Fibroblast of skin of abdomen (primary cell): ENCODE measurements at regions not wholly inside any gene's neighbourhood (a gene's known extent, or its start where the extent isn't known, plus 50 kb on each side); places are given as distances from the start of the nearest gene placed in this dataset.
A peak's percentile ranks its signal among the peaks of the same experiment; 100 is the strongest.

Source experiments
- DNase-seq: peaks from one replicate; pipeline ENCODE4 v3.0.0-alpha.2; 2013

DNA sequence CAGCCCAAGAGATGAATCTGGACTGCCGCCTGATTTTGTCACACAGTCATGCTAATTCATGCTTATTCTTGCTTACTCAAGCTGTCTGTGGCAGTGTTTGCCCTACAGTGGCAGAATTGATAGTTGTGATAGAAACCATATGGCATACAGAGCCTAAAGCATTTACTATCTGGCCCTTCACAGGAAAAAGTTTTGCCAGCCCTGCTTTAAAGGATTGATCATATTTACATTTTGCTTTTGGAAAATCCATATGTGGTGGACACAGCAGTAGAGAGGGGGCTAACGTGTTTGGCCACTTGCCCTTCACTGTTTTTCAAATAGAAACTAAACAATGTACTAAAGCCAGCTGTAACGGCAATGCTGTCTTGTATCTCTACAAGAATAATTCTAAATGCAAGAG is 974.0 kb upstream of the GHITM start:
- no peak for DNase-seq

DNA sequence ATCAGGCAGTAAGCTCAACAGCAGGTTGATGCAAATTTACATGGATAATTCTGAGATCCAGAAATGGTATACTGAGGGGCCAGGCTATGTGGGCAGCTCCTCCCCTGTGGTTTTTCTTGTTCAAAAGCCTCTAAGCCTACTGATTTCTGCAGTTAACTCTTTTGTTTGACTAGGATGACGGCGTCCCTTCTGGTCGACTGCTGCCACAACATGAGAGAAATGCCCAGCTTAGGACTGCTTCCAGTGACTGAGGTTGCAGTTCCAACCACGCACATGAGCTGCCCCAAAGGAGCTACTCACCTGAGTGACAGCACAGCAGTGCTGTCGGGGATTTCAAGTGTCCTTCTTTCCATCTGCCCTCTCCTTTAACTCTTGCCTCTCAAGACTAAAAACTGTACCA is 973.0 kb upstream of the GHITM start:
- DNase-seq: no peak

- DNase-seq: no peak
Observed at GRCh38 chr10:83167081-83167480, 972.2 kb upstream of the GHITM start.

DNA sequence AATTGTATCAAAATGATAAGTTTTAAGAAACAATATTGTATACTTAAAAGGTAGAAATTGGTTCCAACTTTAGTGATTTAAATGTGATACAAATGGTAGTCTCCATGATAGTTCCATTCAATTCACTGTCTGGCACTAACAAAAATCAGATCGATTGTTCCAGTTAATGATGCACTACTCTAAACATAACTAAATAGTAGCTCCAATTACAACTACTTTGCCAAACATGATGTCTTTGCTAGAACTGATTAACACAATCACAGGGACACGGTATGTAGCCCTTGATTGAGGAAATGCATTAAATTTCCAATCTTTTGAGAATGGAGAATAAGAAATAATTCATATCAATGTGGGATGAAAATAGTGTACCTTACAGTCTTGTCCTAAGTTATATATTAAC is 962.4 kb upstream of the GHITM start:
- no peak for DNase-seq

DNA sequence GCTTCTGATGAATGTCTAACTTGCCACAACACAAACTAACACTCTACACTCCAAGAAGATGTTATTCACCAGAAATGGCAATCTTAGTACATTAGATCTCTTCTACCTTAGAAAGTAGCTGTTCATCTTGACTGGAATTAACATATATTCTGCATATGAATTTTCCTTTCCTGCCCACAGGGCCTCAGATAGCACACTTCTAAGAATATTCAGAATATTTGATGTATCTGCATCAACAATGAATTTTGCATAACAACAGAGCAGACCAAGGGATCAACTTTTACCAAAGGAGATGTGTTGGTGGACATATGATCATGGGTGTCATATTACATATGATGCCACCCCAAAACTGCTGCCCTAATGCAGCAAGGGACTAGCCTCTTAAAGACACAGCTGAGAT is 960.8 kb upstream of the GHITM start:
- DNase-seq: no peak

- no peak for DNase-seq
Observed at GRCh38 chr10:83179371-83179770, 959.9 kb upstream of the GHITM start.

DNA sequence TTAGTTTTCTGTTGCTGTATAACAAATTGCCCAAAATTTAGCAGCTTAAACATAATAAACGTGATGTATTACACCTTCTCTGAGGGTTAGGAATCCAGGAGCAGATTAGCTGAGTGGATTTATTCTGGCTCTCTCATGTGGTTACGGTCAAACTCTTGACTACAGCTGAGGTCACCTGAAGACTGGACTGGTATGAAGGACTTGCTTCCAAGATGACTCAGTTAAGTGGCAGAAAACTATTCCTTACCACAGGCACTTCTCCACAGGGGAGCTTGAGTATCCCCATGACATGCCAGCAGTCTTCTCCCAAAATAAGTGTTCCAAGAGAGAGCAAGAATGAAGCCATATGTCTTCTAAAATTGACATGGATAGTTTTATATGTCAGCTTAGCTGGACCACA is 957.2 kb upstream of the GHITM start:
- peak; percentile 1 for DNase-seq

DNA sequence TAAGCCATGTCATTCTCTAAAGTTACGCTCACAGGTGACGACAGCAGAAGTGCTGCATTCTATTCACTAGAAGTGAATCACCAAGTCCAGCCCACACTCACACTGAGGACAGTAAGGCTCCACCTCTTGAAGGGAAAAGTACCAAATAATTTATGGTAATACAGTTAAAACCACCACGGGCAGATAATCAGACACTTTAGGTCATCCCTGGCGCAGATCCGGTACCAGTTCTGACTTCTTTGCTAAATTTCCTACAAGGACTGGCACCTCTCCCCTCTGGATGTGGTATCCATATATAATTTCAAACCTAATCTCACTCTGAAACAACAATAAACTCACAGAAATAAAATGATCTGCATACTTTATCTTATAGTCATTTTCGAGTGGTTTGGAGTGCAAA is 954.7 kb upstream of the GHITM start:
- DNase-seq: no peak

GRCh38 chr10:83190614-83191013 is 948.7 kb upstream of the GHITM start:
- no peak for DNase-seq

DNA sequence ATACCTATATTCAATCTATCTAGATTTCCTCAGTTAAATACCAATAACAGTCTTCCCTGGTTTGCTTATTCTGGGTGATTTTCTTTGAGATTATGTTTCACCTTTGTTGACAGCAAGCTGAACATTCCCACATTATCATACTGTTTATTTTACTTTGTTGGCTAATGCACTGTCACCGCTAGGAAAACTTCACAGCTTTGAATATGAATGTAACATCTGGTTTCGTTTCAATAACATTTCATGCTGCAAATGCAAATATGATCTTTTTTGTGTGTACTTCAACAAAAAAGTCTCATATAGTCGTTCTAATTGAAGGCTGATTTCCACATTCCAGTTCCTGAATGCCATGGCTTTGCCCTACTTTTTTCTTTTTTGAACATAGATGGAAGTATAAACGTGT is 946.3 kb upstream of the GHITM start:
- DNase-seq: no peak

GRCh38 chr10:83195021-83195420 is 944.3 kb upstream of the GHITM start:
- no peak for DNase-seq

GRCh38 chr10:83199374-83199773 is 939.9 kb upstream of the GHITM start:
- no peak for DNase-seq

- DNase-seq: no peak
Observed at GRCh38 chr10:83205861-83206260, 933.4 kb upstream of the GHITM start.

GRCh38 chr10:83212632-83213334 is 926.5 kb upstream of the GHITM start:
- DNase-seq: peak; percentile 86

DNA sequence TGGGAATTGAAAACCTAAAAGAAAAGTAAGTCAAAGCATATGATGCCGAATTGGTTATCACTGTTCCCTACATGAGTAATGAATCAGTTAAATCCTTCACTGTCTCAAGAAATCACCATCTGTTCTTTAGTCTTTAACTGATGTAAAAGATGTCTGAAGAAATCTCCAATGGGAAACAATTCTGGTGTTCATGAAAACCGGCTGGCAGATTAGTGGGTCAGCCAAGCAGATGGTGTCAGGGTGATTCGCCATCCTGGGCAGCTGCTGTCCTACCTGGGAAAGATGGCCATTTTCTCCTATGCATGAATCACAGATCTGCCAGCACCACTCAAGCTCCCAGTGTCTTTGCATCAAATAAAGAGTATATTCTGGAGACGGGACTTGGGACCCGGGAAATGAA is 925.2 kb upstream of the GHITM start:
- DNase-seq: peak; percentile 20

- no peak for DNase-seq
Observed at GRCh38 chr10:83218205-83218604, 921.1 kb upstream of the GHITM start.

GRCh38 chr10:83222300-83222699 is 917.0 kb upstream of the GHITM start:
- DNase-seq: no peak

DNA sequence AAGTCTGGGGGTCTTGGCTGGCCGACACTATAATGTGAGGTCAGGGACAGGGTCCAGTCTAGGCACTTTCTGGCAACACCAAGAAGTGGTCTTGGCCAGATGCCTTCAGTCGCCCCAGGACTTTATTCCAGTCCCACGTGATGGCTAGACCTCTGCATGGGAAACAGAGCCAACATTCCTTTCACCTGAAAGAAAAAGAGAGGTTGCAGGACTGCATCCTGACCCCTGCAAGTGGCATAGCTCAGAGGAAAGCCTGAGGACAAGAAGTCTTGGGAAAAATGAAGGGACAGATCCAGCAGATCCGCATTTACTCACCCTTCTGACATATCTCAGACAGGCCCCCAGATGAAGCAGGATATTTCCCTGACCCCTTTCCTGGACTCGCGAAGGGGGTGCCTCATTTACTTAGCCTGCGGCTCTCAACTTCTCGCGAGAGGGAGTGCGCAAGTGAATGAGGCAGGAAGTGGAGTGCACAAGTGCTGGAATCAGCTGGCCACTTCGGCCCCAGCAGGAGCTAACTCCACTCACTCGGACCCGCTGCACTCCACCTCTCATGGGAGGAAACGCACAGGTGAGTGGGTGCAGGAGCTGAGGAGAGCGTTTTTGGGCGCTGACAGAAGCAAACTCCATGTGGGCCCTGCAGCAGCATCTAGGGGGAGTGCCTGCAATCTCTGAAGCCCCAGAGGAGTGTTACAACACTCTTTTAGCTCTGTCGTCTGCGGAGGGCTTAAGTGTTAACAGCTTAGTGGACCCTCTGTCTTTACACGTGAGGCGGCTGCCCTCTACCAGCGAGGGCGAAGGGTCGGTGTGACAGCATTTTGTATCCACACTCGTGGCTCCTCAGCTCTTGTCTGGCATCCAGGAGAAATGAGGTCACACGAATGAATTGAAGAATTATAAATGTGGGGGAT is 916.2 kb upstream of the GHITM start:
- DNase-seq: no peak

- no peak for DNase-seq
Observed at GRCh38 chr10:83225781-83226180, 913.5 kb upstream of the GHITM start.

DNA sequence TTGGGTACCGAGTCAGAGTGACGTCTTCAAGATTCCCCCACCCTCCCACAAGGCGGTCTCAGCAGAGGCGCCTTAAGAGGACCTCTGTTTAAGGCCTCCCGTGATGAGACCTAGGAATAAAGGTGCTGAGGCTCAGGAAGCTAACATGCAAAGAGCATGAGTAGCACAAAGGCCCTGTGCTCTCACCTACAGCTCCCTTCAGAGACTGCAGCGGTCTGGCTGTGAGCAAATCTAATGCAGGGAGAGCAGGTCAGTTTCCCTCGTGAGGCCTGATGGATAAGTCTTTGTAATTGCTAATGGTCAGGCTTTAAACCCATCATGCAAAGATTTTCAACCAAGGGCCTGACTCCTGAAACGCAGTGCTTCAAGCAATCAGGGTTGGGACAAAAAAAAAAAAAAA is 909.3 kb upstream of the GHITM start:
- DNase-seq: no peak

GRCh38 chr10:83233691-83234090 is 905.6 kb upstream of the GHITM start:
- no peak for DNase-seq

GRCh38 chr10:83248106-83248631 is 891.1 kb upstream of the GHITM start:
- DNase-seq: no peak

DNA sequence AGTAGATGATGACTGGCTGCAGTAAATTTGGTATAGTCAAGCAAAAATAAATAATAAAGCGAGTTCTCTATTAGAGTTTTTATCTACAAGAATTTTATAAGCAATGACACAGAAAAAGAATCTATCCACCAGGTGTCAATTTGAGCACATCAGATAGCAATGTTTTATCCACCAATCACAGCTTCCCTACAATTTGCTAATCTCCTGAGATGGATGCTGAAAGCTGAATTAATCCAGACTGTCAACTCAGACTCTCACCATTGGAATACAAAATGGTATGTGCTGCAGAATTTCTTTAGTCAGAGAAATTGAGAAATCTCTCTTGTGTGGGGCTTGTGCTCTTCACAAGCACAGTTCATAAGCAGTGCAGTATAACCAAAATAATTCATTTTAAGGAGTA is 888.9 kb upstream of the GHITM start:
- DNase-seq: no peak

DNA sequence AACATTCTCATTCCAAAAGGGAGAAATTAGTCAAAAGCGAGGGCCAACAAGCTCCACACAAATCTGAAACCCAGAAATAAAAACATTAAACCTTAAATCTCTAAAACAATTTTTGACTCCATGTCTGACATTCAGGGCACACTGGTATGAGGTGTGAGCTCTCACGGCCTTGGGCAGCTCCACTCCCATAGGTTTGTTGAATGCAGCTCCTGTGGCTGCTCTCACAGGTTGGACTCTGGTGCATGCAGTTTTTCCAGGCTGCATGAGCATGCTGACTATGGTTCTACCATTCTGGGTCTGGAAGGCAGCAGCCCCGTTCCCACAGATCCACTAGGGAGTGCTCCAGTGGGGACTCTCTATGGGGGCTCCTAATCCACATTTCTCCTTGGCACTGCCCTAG is 887.1 kb upstream of the GHITM start:
- no peak for DNase-seq
